Brain microvascular endothelial cell (primary cell): ENCODE measurements at regions not wholly inside any gene's neighbourhood (a gene's known extent, or its start where the extent isn't known, plus 50 kb on each side); places are given as distances from the start of the nearest gene placed in this dataset.

ENCODE experiments used
- DNase-seq: peaks from one replicate; pipeline ENCODE4 v3.0.0-alpha.2; 2020
- H3K27ac ChIP-seq: fragments of 250-450 bp; sonication (Bioruptor Pico); 2 replicates; pipeline ENCODE4 v1.5.1; 2020; ENCODE audit warnings: mild to moderate bottlenecking, moderate library complexity
- H3K27me3 ChIP-seq: fragments of 250-450 bp; sonication (Bioruptor Pico); replicated peaks from 2 replicates; pipeline ENCODE4 v1.5.1; 2020; ENCODE audit warnings: mild to moderate bottlenecking
- H3K36me3 ChIP-seq: fragments of 250-450 bp; sonication (Bioruptor Pico); replicated peaks from 2 replicates; pipeline ENCODE4 v1.5.1; 2020; ENCODE audit warnings: mild to moderate bottlenecking
- H3K4me3 ChIP-seq: 2 replicates; pipeline ENCODE4 v1.5.1; 2011; ENCODE audit warnings: low read depth, mild to moderate bottlenecking, control low read depth, low read length, moderate library complexity
- in situ Hi-C: cut with HindIII; loops from 2 replicates; pipeline ENCODE4 v1.10.0; 2017; ENCODE audit warnings: low sequenced_read_pairs, low pct_ligation_motif_present
- TF ChIP-seq, protein P1 (sequence below): IDR thresholded peaks from 2 replicates; pipeline ENCODE4 v1.5.1; 2011; ENCODE audit warnings: low read depth, mild to moderate bottlenecking, moderate library complexity, low read length, control low read depth, inconsistent platforms; ENCODE audit errors: missing control alignments

DNA sequence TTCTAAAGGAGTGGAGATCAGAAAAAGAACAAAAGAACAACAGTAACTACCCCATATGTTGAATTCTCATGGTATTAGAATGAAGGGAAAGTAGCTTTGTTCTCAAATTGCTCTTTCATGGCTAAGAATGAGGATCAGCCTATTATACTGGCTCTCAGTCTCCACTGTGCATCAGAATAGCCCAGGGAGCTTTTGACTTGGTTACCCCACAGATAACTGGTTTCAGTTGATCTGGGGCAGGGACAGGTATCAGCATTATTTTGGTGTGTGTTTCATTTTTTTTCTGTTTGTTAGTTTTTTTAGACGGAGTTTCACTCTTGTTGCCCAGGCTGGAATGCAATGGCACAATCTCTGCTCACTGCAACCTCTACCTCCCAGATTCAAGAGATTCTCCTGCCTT, 311.7 kb upstream of the TLE3 start:
- no peak overlapping the region for H3K4me3 ChIP-seq
- no peak for DNase-seq
- H3K27me3 ChIP-seq, result peaks cover 24% of the 10 kb centered on the region
- H3K27ac ChIP-seq, result no peak overlapping the region
- no peaks in the 10 kb centered on the region for H3K36me3 ChIP-seq
- TF ChIP-seq, protein P1, sequence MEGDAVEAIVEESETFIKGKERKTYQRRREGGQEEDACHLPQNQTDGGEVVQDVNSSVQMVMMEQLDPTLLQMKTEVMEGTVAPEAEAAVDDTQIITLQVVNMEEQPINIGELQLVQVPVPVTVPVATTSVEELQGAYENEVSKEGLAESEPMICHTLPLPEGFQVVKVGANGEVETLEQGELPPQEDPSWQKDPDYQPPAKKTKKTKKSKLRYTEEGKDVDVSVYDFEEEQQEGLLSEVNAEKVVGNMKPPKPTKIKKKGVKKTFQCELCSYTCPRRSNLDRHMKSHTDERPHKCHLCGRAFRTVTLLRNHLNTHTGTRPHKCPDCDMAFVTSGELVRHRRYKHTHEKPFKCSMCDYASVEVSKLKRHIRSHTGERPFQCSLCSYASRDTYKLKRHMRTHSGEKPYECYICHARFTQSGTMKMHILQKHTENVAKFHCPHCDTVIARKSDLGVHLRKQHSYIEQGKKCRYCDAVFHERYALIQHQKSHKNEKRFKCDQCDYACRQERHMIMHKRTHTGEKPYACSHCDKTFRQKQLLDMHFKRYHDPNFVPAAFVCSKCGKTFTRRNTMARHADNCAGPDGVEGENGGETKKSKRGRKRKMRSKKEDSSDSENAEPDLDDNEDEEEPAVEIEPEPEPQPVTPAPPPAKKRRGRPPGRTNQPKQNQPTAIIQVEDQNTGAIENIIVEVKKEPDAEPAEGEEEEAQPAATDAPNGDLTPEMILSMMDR, result no peak
- in situ Hi-C loops, result no loop called here

DNA sequence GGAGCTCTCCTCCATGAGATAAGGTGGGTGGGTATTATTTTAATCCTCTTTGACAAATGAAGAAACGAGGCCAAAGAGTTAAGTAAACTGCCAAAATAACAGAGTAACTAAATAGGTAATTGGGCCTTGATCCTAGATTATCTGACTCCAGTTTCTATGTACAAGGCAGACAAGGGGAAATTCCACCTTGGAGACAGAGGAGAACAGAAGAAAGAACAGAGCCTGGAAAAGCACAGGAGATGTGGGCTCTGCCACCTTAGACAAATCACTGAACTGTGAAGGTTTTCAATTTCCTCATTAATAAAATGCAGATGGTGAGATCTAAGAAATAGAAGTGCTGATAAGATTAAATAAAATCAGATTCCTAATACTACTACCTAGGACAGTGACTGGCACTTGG, 310.2 kb upstream of the TLE3 start:
- H3K27ac ChIP-seq, result no peak overlapping the region
- no peak overlapping the region for H3K4me3 ChIP-seq
- TF ChIP-seq, protein P1, result no peak
- H3K36me3 ChIP-seq, result no peaks in the 10 kb centered on the region
- no peak for DNase-seq
- H3K27me3 ChIP-seq, result peaks cover 25% of the 10 kb centered on the region
- in situ Hi-C loops, result no loop called here

DNA sequence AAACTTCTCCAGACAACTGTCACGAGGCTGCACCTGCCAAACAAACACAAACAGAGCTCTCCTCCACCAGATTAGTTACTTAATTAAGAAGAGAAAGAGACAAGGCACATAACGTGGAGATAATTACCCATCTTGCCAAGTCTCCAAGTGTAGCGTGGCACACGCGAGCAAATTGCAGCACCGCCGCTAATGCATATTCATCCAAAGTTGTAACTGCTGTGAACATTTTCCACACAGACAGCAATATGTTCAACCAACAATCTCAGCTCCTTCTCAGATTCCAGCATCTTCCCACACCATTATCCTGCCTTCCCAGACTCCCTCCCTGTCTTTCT, 309.6 kb upstream of the TLE3 start:
- H3K27ac ChIP-seq, result no peak overlapping the region
- no peak overlapping the region for H3K4me3 ChIP-seq
- TF ChIP-seq, protein P1, result no peak
- H3K27me3 ChIP-seq, result peaks cover 25% of the 10 kb centered on the region
- in situ Hi-C loops, result no loop called here
- DNase-seq, result no peak
- no peaks in the 10 kb centered on the region for H3K36me3 ChIP-seq

DNA sequence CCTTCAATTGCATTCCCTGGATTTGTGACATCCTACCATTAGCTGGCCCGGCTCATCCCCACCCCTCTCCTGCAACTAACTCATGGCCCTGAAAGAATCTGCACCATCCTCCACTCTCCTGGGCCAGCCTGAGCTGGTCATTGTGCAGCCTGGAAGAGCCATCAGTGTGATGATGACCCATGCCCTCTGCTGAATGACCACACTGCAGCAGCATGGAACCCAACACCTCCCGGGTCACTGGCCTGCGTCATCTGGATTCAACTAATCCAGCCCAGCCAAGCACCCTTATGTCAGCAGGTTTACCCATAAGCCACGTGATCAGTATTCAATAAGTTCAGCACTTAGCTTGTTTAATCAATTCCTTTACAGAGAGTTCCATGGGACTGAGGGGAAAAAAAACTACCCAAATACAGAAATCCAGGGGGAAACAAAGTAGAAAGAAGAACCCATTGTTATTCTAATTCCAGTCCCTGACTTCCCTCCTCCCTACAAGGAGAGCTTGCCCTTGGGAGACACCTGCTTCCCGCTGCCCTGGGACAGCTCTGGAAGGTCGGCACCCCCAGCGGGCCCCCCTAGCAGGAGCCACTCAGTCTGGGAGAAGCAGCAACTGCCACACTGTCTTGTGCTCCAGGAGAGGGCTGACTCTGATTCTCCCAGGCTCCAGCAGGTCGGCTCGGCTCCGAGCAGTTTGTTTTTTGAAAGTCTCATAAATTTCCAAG, 309.1 kb upstream of the TLE3 start:
- TF ChIP-seq, protein P1, result no peak
- in situ Hi-C loops, result no loop called here
- Histone ChIP-seq H3K4me3 (no peak overlapping the region), H3K27me3 (peaks cover 27% of the 10 kb centered on the region), H3K27ac (no peak overlapping the region), H3K36me3 (no peaks in the 10 kb centered on the region)
- no peak for DNase-seq

DNA sequence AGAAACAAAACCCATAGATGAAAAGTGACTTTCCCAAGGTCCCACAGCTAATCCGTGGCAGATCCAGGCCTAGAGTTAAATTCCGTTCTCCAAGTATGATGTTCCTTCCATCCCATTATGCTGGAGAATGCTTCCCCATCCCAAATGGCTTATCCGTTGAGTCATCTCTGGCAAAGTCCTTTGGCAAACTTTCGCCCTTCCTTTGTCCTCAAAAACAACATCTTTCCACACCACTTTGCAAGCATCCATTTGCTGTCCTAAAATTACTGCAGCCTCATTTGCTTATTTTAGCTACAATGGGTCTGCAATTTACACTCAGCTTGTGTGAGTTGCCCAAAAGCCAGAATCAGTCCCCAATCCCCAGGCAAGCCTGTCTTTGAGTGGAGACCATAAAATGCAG, 304.0 kb upstream of the TLE3 start:
- Histone ChIP-seq H3K4me3 (no peak overlapping the region), H3K27ac (no peak overlapping the region), H3K36me3 (no peaks in the 10 kb centered on the region), H3K27me3 (peaks cover 42% of the 10 kb centered on the region)
- DNase-seq, result no peak
- in situ Hi-C loops, result no loop called here
- TF ChIP-seq, protein P1, result no peak
